GM18907 (cell line): ENCODE measurements at regions not wholly inside any gene's neighbourhood (a gene's known extent, or its start where the extent isn't known, plus 50 kb on each side); places are given as distances from the start of the nearest gene placed in this dataset.
"Not testable (repeated sequence)": the region's sequence is repeated elsewhere in the genome, so short reads cannot be mapped to it uniquely, and the experiment has no call there.

Source experiments
- ATAC-seq: cut with Tn5 transposase; IDR thresholded peaks from one replicate; pipeline ENCODE4 v1.9.1; 2021; ENCODE audit warnings: mild to moderate bottlenecking, moderate library complexity; ENCODE audit not compliant: unreplicated experiment

- ATAC-seq: no peak
Observed at GRCh38 chr10:109308971-109309370, 614.3 kb downstream of the XPNPEP1 start.

GRCh38 chr10:109307102-109307501 is 616.2 kb downstream of the XPNPEP1 start:
- ATAC-seq: not testable (repeated sequence)

DNA sequence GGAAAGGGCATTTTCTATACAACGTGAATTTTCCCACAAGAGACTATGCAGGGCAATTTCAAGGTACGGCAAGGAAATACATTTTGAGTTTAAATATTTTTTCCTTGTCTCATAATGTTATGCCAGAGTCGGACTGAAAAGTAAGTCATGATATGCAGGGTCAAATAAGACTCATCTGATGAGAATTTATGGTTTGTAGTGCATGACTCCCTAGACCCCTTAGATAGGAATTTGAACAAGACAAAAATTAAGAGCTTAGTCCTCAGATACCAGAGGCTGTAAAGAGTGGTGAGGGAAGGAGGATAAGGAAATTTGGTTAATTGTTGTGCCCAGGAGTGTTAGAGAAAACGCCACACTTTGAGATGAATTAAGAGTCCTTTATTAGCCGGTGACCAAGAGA is 616.6 kb downstream of the XPNPEP1 start:
- no peak for ATAC-seq

GRCh38 chr10:109287858-109288257 is 635.5 kb downstream of the XPNPEP1 start:
- ATAC-seq: no peak

DNA sequence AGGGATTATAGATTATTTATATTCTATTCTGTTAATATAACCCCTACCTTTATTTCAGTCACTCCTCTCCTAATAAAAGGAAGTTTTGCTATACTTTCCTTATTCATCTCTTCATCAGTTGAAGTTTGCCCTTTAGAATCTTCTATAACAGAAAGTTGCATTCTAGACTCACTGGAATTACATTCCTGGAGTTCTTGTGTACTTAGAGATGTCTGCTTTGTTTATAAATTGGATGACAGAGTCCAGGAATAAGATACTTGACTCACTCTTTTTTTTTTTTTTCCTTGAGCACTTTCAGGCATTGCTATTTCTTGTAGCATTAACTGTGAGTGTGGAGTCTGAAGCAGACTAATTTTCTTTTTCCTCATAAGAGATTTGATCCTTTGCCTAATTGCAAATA is 640.8 kb downstream of the XPNPEP1 start:
- ATAC-seq: no peak

GRCh38 chr10:109281347-109281746 is 642.0 kb downstream of the XPNPEP1 start:
- ATAC-seq: no peak

- ATAC-seq: no peak
Observed at GRCh38 chr10:109280837-109281236, 642.5 kb downstream of the XPNPEP1 start.

DNA sequence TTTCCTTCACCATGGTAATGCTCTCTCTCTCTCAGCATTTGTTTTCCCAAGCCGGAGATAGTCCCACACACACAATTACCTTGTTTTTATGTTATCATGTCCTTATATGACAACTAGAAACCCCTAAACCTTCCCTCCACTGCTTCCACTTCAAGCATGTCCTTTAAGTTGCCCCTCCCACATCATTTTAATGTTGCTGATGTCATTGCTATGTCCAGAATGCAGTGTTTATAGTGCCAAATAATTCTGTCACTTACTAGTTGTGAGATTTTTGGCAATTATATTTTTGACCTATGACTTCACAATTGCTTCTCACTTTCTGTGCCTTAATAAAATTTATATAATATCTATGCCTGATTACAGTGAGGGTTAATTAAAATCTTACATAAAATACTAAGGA is 645.9 kb downstream of the XPNPEP1 start:
- ATAC-seq: no peak

GRCh38 chr10:109275960-109276359 is 647.4 kb downstream of the XPNPEP1 start:
- ATAC-seq: no peak

GRCh38 chr10:109274681-109275080 is 648.6 kb downstream of the XPNPEP1 start:
- ATAC-seq: no peak

DNA sequence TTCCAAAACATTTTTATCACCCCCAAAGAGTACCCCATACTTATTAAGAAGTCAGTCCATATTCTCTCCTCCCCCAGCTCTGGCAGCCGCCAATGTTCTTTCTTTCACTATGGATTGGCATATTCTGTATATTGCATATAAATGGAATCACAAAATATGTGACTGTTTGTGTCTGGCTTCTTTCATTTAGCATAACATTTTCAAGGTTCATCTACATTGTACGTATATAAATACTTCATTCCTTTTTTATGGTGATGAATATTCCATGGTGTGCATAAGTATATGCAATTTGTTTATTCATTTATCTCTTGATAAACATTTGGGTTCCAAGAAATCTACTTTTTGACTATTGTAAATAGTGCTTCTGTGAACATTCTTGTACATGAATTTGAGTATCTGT is 653.1 kb downstream of the XPNPEP1 start:
- ATAC-seq: no peak

- ATAC-seq: no peak
Observed at GRCh38 chr10:109264004-109264403, 659.3 kb downstream of the XPNPEP1 start.

GRCh38 chr10:109261231-109261630 is 662.1 kb downstream of the XPNPEP1 start:
- ATAC-seq: no peak

- no peak for ATAC-seq
Observed at GRCh38 chr10:109259293-109259692, 664.0 kb downstream of the XPNPEP1 start.

GRCh38 chr10:109253306-109253705 is 670.0 kb downstream of the XPNPEP1 start:
- ATAC-seq: no peak

DNA sequence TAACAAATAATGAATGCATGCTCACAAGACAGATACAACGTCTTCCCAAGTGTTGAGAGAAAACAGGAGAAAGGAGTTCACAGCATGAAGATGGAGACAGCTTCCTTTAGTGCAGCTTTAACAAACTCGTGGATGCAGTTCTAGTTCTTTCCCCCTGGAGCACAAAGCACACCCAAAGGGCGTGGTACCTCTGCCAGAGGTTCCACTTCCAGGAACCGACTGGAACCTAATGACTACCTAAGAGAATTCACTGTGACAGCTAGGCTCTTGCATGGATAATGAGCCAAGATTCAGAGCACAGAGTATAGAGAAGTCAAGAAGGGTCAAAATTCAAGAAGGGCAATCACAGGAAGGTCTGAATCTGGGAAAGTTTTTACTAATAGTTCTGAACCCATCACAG is 673.2 kb downstream of the XPNPEP1 start:
- no peak for ATAC-seq

- ATAC-seq: no peak
Observed at GRCh38 chr10:109247814-109248213, 675.5 kb downstream of the XPNPEP1 start.

DNA sequence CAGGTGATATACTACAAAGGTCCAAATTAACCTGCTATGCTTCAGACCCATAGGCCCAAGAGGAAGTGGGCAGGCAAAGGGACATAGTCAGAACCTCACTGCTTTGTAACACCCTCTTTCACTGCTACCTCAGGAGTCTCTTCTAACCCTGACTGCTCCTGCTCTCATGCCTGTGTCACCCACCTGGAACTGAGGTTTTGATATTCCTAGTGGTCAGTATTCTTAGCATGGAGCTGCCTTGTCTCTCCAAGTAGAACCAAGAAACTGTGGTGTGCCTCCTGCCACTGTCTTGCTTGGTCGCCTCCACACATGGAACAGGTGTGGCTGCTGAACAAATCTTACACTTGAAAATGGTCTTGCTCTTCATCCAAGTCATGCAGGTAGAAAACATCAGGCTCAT is 677.5 kb downstream of the XPNPEP1 start:
- ATAC-seq: no peak

GRCh38 chr10:109239371-109239770 is 683.9 kb downstream of the XPNPEP1 start:
- ATAC-seq: no peak

- ATAC-seq: no peak
Observed at GRCh38 chr10:109237682-109238081, 685.6 kb downstream of the XPNPEP1 start.

DNA sequence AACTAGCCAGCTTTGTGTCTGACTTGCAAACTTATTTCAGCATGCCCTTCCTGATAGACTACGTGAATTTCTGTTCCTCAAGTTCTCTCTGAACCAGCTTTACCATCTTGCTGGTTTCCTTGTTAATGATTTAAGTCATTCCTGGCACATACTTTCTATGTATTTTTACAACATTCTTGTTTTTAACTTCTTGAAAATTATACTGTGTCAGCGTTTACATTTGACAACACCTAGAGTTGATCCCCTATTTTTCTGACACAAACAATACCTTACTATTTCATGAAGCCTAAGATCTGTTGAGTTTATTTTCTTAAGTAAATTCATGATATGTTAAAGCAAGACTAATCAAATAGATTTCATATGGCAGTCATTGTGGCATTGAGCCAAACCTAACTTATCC is 686.3 kb downstream of the XPNPEP1 start:
- no peak for ATAC-seq

DNA sequence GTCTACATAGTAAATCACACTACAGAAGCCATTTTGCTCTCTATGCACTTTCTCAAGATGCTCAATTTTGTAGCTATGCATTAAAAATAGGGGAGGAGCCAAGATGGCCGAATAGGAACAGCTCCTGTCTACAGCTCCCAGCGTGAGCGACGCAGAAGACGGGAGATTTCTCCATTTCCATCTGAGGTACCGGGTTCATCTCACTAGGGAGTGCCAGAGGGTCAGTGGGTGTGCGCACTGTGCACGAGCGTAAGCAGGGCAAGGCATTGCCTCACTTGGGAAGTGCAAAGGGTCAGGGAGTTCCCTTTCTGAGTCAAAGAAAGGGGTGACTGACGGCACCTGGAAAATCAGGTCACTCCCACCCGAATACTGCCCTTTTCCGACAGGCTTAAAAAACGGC is 699.8 kb downstream of the XPNPEP1 start:
- not testable (repeated sequence) for ATAC-seq

DNA sequence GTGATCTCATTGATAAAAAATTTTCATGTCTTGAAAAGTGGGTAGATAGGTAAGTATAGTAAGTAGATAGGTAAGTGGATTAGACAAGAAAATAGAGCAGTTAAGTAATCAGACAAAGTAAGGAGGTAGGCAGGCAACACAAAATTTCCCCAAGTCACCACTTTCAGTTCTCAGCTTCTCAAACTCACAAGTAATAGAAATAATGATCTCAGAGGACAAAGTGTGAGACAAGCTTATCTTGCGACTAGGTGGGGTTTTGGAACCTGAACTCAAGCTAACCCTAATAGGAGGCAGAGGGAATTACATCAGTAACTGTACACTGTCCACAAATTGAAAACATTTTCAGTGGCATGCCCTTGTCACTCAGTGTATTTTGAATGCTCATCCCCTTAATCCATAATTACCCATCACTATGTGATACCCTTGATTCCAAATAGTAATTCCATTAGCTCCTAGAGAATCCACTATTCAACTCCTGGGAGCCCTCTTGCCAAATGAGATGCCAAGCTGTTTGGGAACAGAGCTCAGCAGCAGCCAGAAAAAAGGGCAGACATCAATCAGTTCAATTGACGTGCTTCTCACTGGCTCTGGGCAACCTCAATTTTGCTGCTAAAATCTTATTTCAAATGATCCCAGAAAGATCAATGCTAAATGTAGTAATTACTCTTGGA is 703.2 kb downstream of the XPNPEP1 start:
- ATAC-seq: no peak
